ENCODE measurements at regions not wholly inside any gene's neighbourhood (a gene's known extent, or its start where the extent isn't known, plus 50 kb on each side); places are given as distances from the start of the nearest gene placed in this dataset.

- Histone ChIP-seq H3K4me1 (ENCODE audit: control insufficient read depth, low read depth, low read length) (no peaks in the 10 kb centered on the region), H3K4ac (ENCODE audit: low read depth, low read length) (no peak overlapping the region), H2AK5ac (ENCODE audit: low read length) (no peak overlapping the region), H3K18ac (ENCODE audit: low read length) (no peak overlapping the region), H3K9ac (ENCODE audit: low read length) (no peak overlapping the region), H2BK15ac (replicated peaks; ENCODE audit: low read depth) (no peak overlapping the region), H2BK5ac (ENCODE audit: low read length) (no peak overlapping the region), H3K4me2 (ENCODE audit: low read length) (no peak overlapping the region), H3K27me3 (ENCODE audit: insufficient read depth, low read length, poor library complexity) (no peaks in the 10 kb centered on the region), H4K8ac (ENCODE audit: low read depth, low read length) (no peak overlapping the region), H3K36me3 (ENCODE audit: control insufficient read depth, insufficient read depth, low read length) (no peaks in the 10 kb centered on the region), H3K4me3 (ENCODE audit: low read length) (no peak overlapping the region), H2BK120ac (ENCODE audit: low read depth, low read length) (no peak overlapping the region), H3K27ac (ENCODE audit: low read depth, low read length) (no peak overlapping the region), H3K23ac (ENCODE audit: low read length) (no peak overlapping the region), H3K79me1 (ENCODE audit: low read length) (no peaks in the 10 kb centered on the region), H3K79me2 (ENCODE audit: control insufficient read depth, insufficient read depth, low read length) (no peaks in the 10 kb centered on the region), H3K56ac (ENCODE audit: low read length) (no peak overlapping the region), H4K5ac (ENCODE audit: low read length) (no peak overlapping the region)
- no peak for DNase-seq
Measured at GRCh38 chr4:91965166-91965565, 338.6 kb upstream of the GRID2 start.

- Histone ChIP-seq H3K4ac (ENCODE audit: low read depth, low read length) (no peak overlapping the region), H3K27ac (ENCODE audit: low read depth, low read length) (no peak overlapping the region), H3K4me1 (ENCODE audit: control insufficient read depth, low read depth, low read length) (no peaks in the 10 kb centered on the region), H3K27me3 (ENCODE audit: insufficient read depth, low read length, poor library complexity) (no peaks in the 10 kb centered on the region), H2AK5ac (ENCODE audit: low read length) (no peak overlapping the region), H3K36me3 (ENCODE audit: control insufficient read depth, insufficient read depth, low read length) (no peaks in the 10 kb centered on the region), H3K4me3 (ENCODE audit: low read length) (no peak overlapping the region), H2BK120ac (ENCODE audit: low read depth, low read length) (no peak overlapping the region), H3K79me1 (ENCODE audit: low read length) (no peaks in the 10 kb centered on the region), H3K18ac (ENCODE audit: low read length) (no peak overlapping the region), H2BK15ac (replicated peaks; ENCODE audit: low read depth) (no peak overlapping the region), H3K4me2 (ENCODE audit: low read length) (no peak overlapping the region), H2BK5ac (ENCODE audit: low read length) (no peak overlapping the region), H3K23ac (ENCODE audit: low read length) (no peak overlapping the region), H4K8ac (ENCODE audit: low read depth, low read length) (no peak overlapping the region), H4K5ac (ENCODE audit: low read length) (no peak overlapping the region), H3K79me2 (ENCODE audit: control insufficient read depth, insufficient read depth, low read length) (no peaks in the 10 kb centered on the region), H3K9ac (ENCODE audit: low read length) (no peak overlapping the region), H3K56ac (ENCODE audit: low read length) (no peak overlapping the region)
- no peak for DNase-seq
- no CpG with 5 or more reads among the region's 1 CpG for WGBS (ENCODE audit: extremely low coverage, insufficient coverage, low lambda C conversion rate)
Measured at GRCh38 chr4:91973479-91974153, 330.1 kb upstream of the GRID2 start.

- H2BK120ac ChIP-seq (ENCODE audit: low read depth, low read length), result no peak overlapping the region
- H3K9ac ChIP-seq (ENCODE audit: low read length), result no peak overlapping the region
- no CpG with 5 or more reads among the region's 5 CpGs for WGBS (ENCODE audit: extremely low coverage, insufficient coverage, low lambda C conversion rate)
- H4K5ac ChIP-seq (ENCODE audit: low read length), result no peak overlapping the region
- H2BK15ac ChIP-seq (replicated peaks; ENCODE audit: low read depth), result no peak overlapping the region
- H3K23ac ChIP-seq (ENCODE audit: low read length), result no peak overlapping the region
- H3K4me3 ChIP-seq (ENCODE audit: low read length), result no peak overlapping the region
- H3K36me3 ChIP-seq (ENCODE audit: control insufficient read depth, insufficient read depth, low read length), result no peaks in the 10 kb centered on the region
- no peak overlapping the region for H3K56ac ChIP-seq (ENCODE audit: low read length)
- no peak overlapping the region for H2AK5ac ChIP-seq (ENCODE audit: low read length)
- H3K79me2 ChIP-seq (ENCODE audit: control insufficient read depth, insufficient read depth, low read length), result no peaks in the 10 kb centered on the region
- no peak overlapping the region for H4K8ac ChIP-seq (ENCODE audit: low read depth, low read length)
- H3K4ac ChIP-seq (ENCODE audit: low read depth, low read length), result no peak overlapping the region
- H3K27ac ChIP-seq (ENCODE audit: low read depth, low read length), result no peak overlapping the region
- no peaks in the 10 kb centered on the region for H3K79me1 ChIP-seq (ENCODE audit: low read length)
- no peak overlapping the region for H3K4me2 ChIP-seq (ENCODE audit: low read length)
- H3K4me1 ChIP-seq (ENCODE audit: control insufficient read depth, low read depth, low read length), result no peaks in the 10 kb centered on the region
- H3K27me3 ChIP-seq (ENCODE audit: insufficient read depth, low read length, poor library complexity), result no peaks in the 10 kb centered on the region
- H3K18ac ChIP-seq (ENCODE audit: low read length), result no peak overlapping the region
- no peak for DNase-seq
- no peak overlapping the region for H2BK5ac ChIP-seq (ENCODE audit: low read length)
Measured at GRCh38 chr4:91984466-91984865, 319.3 kb upstream of the GRID2 start.

- WGBS (ENCODE audit: extremely low coverage, insufficient coverage, low lambda C conversion rate), result no CpG with 5 or more reads among the region's 2 CpGs
- H2BK15ac ChIP-seq (replicated peaks; ENCODE audit: low read depth), result no peak overlapping the region
- no peak overlapping the region for H3K18ac ChIP-seq (ENCODE audit: low read length)
- H3K27me3 ChIP-seq (ENCODE audit: insufficient read depth, low read length, poor library complexity), result no peaks in the 10 kb centered on the region
- H3K4ac ChIP-seq (ENCODE audit: low read depth, low read length), result no peak overlapping the region
- no peak overlapping the region for H2BK120ac ChIP-seq (ENCODE audit: low read depth, low read length)
- no peaks in the 10 kb centered on the region for H3K79me1 ChIP-seq (ENCODE audit: low read length)
- H3K79me2 ChIP-seq (ENCODE audit: control insufficient read depth, insufficient read depth, low read length), result no peaks in the 10 kb centered on the region
- H4K5ac ChIP-seq (ENCODE audit: low read length), result no peak overlapping the region
- H3K23ac ChIP-seq (ENCODE audit: low read length), result no peak overlapping the region
- no peak overlapping the region for H3K56ac ChIP-seq (ENCODE audit: low read length)
- no peak overlapping the region for H3K9ac ChIP-seq (ENCODE audit: low read length)
- H2BK5ac ChIP-seq (ENCODE audit: low read length), result no peak overlapping the region
- H3K27ac ChIP-seq (ENCODE audit: low read depth, low read length), result no peak overlapping the region
- no peak overlapping the region for H3K4me3 ChIP-seq (ENCODE audit: low read length)
- H2AK5ac ChIP-seq (ENCODE audit: low read length), result no peak overlapping the region
- no peak overlapping the region for H4K8ac ChIP-seq (ENCODE audit: low read depth, low read length)
- DNase-seq, result no peak
- H3K4me1 ChIP-seq (ENCODE audit: control insufficient read depth, low read depth, low read length), result no peaks in the 10 kb centered on the region
- no peak overlapping the region for H3K4me2 ChIP-seq (ENCODE audit: low read length)
- H3K36me3 ChIP-seq (ENCODE audit: control insufficient read depth, insufficient read depth, low read length), result no peaks in the 10 kb centered on the region
Measured at GRCh38 chr4:91989914-91990313, 313.9 kb upstream of the GRID2 start.

- H3K18ac ChIP-seq (ENCODE audit: low read length), result no peak overlapping the region
- H3K4ac ChIP-seq (ENCODE audit: low read depth, low read length), result no peak overlapping the region
- H3K4me3 ChIP-seq (ENCODE audit: low read length), result no peak overlapping the region
- no peak for DNase-seq
- no peak overlapping the region for H3K27ac ChIP-seq (ENCODE audit: low read depth, low read length)
- H4K5ac ChIP-seq (ENCODE audit: low read length), result no peak overlapping the region
- no peak overlapping the region for H2BK15ac ChIP-seq (replicated peaks; ENCODE audit: low read depth)
- WGBS (ENCODE audit: extremely low coverage, insufficient coverage, low lambda C conversion rate), result no CpG with 5 or more reads among the region's 2 CpGs
- no peaks in the 10 kb centered on the region for H3K79me2 ChIP-seq (ENCODE audit: control insufficient read depth, insufficient read depth, low read length)
- no peak overlapping the region for H3K56ac ChIP-seq (ENCODE audit: low read length)
- no peaks in the 10 kb centered on the region for H3K79me1 ChIP-seq (ENCODE audit: low read length)
- H3K4me2 ChIP-seq (ENCODE audit: low read length), result no peak overlapping the region
- H2BK5ac ChIP-seq (ENCODE audit: low read length), result no peak overlapping the region
- H3K36me3 ChIP-seq (ENCODE audit: control insufficient read depth, insufficient read depth, low read length), result no peaks in the 10 kb centered on the region
- no peak overlapping the region for H4K8ac ChIP-seq (ENCODE audit: low read depth, low read length)
- H3K4me1 ChIP-seq (ENCODE audit: control insufficient read depth, low read depth, low read length), result no peaks in the 10 kb centered on the region
- H3K23ac ChIP-seq (ENCODE audit: low read length), result no peak overlapping the region
- H3K9ac ChIP-seq (ENCODE audit: low read length), result no peak overlapping the region
- H3K27me3 ChIP-seq (ENCODE audit: insufficient read depth, low read length, poor library complexity), result no peaks in the 10 kb centered on the region
- H2AK5ac ChIP-seq (ENCODE audit: low read length), result no peak overlapping the region
- no peak overlapping the region for H2BK120ac ChIP-seq (ENCODE audit: low read depth, low read length)
Measured at GRCh38 chr4:91990726-91991125, 313.0 kb upstream of the GRID2 start.

- Histone ChIP-seq H3K9ac (ENCODE audit: low read length) (no peak overlapping the region), H3K4me1 (ENCODE audit: control insufficient read depth, low read depth, low read length) (no peaks in the 10 kb centered on the region), H2BK120ac (ENCODE audit: low read depth, low read length) (no peak overlapping the region), H4K8ac (ENCODE audit: low read depth, low read length) (no peak overlapping the region), H3K23ac (ENCODE audit: low read length) (no peak overlapping the region), H3K56ac (ENCODE audit: low read length) (no peak overlapping the region), H3K36me3 (ENCODE audit: control insufficient read depth, insufficient read depth, low read length) (no peaks in the 10 kb centered on the region), H2BK5ac (ENCODE audit: low read length) (no peak overlapping the region), H3K18ac (ENCODE audit: low read length) (no peak overlapping the region), H3K79me1 (ENCODE audit: low read length) (no peaks in the 10 kb centered on the region), H2AK5ac (ENCODE audit: low read length) (no peak overlapping the region), H3K27ac (ENCODE audit: low read depth, low read length) (no peak overlapping the region), H3K27me3 (ENCODE audit: insufficient read depth, low read length, poor library complexity) (no peaks in the 10 kb centered on the region), H3K4ac (ENCODE audit: low read depth, low read length) (no peak overlapping the region), H4K5ac (ENCODE audit: low read length) (no peak overlapping the region), H3K79me2 (ENCODE audit: control insufficient read depth, insufficient read depth, low read length) (no peaks in the 10 kb centered on the region), H3K4me3 (ENCODE audit: low read length) (no peak overlapping the region), H3K4me2 (ENCODE audit: low read length) (no peak overlapping the region), H2BK15ac (replicated peaks; ENCODE audit: low read depth) (no peak overlapping the region)
- no CpG with 5 or more reads among the region's 2 CpGs for WGBS (ENCODE audit: extremely low coverage, insufficient coverage, low lambda C conversion rate)
- no peak for DNase-seq
Measured at GRCh38 chr4:91997045-91997444, 306.7 kb upstream of the GRID2 start.

All from mesendoderm (in vitro differentiated cells).